GM19035 (cell line): ENCODE measurements at regions not wholly inside any gene's neighbourhood (a gene's known extent, or its start where the extent isn't known, plus 50 kb on each side); places are given as distances from the start of the nearest gene placed in this dataset.
A peak's percentile ranks its signal among the peaks of the same experiment; 100 is the strongest.

ENCODE experiments used
- ATAC-seq: cut with Tn5 transposase; IDR thresholded peaks from one replicate; pipeline ENCODE4 v1.9.1; 2021; ENCODE audit not compliant: unreplicated experiment

GRCh38 chr2:181146171-181146570 lies 165.8 kb downstream of the UBE2E3 start:
- ATAC-seq: no peak

- ATAC-seq: no peak
Observed at GRCh38 chr2:181149056-181149455, 168.7 kb downstream of the UBE2E3 start.

- no peak for ATAC-seq
Observed at GRCh38 chr2:181152226-181152625, 171.8 kb downstream of the UBE2E3 start.

GRCh38 chr2:181152701-181153100 lies 172.3 kb downstream of the UBE2E3 start:
- ATAC-seq: no peak

GRCh38 chr2:181153886-181154285 lies 173.5 kb downstream of the UBE2E3 start:
- no peak for ATAC-seq

GRCh38 chr2:181157326-181157725 lies 176.9 kb downstream of the UBE2E3 start:
- no peak for ATAC-seq

- no peak for ATAC-seq
Observed at GRCh38 chr2:181158427-181158826, 178.0 kb downstream of the UBE2E3 start.

GRCh38 chr2:181161615-181162014 lies 181.2 kb downstream of the UBE2E3 start:
- no peak for ATAC-seq

GRCh38 chr2:181163139-181163538 lies 182.7 kb downstream of the UBE2E3 start:
- ATAC-seq: peak; percentile 40

- ATAC-seq: no peak
Observed at GRCh38 chr2:181163691-181164090, 183.3 kb downstream of the UBE2E3 start.

- ATAC-seq: peak; percentile 50
Observed at GRCh38 chr2:181164699-181165098, 184.3 kb downstream of the UBE2E3 start.

- peak; percentile 71 for ATAC-seq
Observed at GRCh38 chr2:181165199-181165868, 184.9 kb downstream of the UBE2E3 start.

- no peak for ATAC-seq
Observed at GRCh38 chr2:181169503-181169902, 189.1 kb downstream of the UBE2E3 start.

- ATAC-seq: peak; percentile 63
Observed at GRCh38 chr2:181170256-181170655, 189.9 kb downstream of the UBE2E3 start.

GRCh38 chr2:181172676-181173075 lies 192.3 kb downstream of the UBE2E3 start:
- no peak for ATAC-seq

- no peak for ATAC-seq
Observed at GRCh38 chr2:181174611-181175580, 194.5 kb downstream of the UBE2E3 start.

GRCh38 chr2:181176540-181176939 lies 196.1 kb downstream of the UBE2E3 start:
- no peak for ATAC-seq

- ATAC-seq: no peak
Observed at GRCh38 chr2:181177376-181177775, 197.0 kb downstream of the UBE2E3 start.

GRCh38 chr2:181178130-181178529 lies 197.7 kb downstream of the UBE2E3 start:
- no peak for ATAC-seq

- peak; percentile 62 for ATAC-seq
Observed at GRCh38 chr2:181178823-181179412, 198.5 kb downstream of the UBE2E3 start.

- ATAC-seq: peak; percentile 98
Observed at GRCh38 chr2:181183878-181184542, 203.6 kb downstream of the UBE2E3 start.
